ENCODE measurements at regions not wholly inside any gene's neighbourhood (a gene's known extent, or its start where the extent isn't known, plus 50 kb on each side); places are given as distances from the start of the nearest gene placed in this dataset.
"Not testable (repeated sequence)": the region's sequence is repeated elsewhere in the genome, so short reads cannot be mapped to it uniquely, and the experiment has no call there.

GRCh38 chr10:26355241-26355640 is 82.9 kb upstream of the APBB1IP start:
- no peak for DNase-seq (ENCODE audit: low spot score)

DNA sequence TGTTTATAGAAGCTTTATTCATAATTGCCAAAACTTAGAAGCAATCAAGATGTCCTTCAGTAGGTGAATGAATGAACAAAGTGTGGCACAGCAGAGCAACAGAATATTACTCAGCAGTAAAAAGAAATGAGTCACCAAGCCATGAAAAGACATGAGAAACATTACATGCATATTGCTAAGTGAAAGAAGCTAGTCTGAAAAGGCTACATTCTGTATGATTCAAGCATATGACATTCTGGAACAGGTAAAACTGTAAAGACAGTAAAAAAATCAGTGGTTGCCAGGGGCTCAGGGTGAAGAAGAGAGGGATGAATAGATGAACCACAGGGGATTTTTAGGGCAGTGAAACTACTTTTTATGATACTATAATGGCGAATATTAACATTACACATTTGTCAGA is 80.9 kb upstream of the APBB1IP start:
- DNase-seq (ENCODE audit: low spot score), result no peak

GRCh38 chr10:26358071-26358470 is 80.1 kb upstream of the APBB1IP start:
- DNase-seq (ENCODE audit: low spot score), result no peak

DNA sequence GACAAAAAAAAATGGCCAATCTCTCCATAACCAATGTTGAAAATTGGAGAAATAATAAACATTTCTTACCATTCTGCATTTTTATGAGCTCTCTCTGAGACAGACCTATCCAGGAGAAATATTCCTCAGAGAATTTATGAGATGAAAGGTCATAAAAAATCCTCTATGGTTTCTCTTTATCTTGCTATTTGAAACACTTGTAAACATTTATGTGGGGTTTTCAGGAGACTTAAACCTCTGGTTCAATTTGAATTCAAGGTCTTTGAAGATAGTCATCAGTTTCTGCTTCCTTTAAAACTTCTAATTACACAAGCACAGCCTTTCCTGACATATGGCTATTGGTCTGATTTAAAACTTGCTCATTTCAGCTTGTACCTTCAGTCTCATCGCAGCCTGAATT is 78.5 kb upstream of the APBB1IP start:
- DNase-seq (ENCODE audit: low spot score), result no peak

- DNase-seq (ENCODE audit: low spot score), result no peak
These were observed 76.8 kb upstream of the APBB1IP start for GRCh38 chr10:26361351-26361750.

DNA sequence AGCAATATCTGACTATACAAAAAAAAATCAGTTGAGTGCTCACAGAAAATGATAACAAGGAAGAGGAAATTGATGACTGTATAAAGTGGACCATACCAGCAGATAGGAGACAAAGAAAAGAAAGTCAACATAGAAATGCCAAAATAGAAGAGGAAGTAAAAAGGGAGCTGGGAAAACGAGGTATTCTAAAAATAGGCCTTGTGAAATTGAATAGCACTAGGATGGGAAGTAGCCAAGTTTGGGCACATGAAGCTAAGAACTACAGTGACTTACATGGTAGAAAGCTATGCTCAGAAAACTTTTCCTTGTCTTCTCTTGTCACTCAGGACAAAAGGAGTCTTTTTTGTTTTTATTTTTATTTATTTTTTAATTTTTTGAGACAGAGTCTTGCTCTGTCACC is 76.2 kb upstream of the APBB1IP start:
- DNase-seq (ENCODE audit: low spot score), result no peak

GRCh38 chr10:26365681-26366358 is 72.3 kb upstream of the APBB1IP start:
- DNase-seq (ENCODE audit: low spot score), result no peak

- not testable (repeated sequence) for DNase-seq (ENCODE audit: low spot score)
These were observed 71.1 kb upstream of the APBB1IP start for GRCh38 chr10:26367035-26367434.

- DNase-seq (ENCODE audit: low spot score), result peak; percentile 29
These were observed 70.4 kb upstream of the APBB1IP start for GRCh38 chr10:26367771-26368170.

DNA sequence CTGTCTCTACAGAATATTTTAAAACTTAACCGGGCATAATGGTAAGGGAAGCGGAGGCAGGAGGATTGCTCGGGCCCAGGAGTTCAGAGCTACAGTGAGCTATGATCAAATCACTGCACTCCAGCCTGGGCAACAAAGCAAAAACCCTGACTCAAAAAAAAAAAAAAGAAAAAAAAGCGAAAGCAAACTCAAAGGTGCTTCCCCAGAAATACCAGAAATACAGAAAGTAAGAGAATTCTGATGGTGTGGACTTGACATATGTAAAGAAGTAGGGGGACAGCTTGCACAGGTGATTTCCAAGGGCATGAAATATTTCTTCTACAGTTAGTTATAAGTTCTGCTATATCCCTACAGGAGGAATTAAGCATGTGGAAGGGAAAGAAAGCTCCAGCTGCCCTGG is 69.7 kb upstream of the APBB1IP start:
- DNase-seq (ENCODE audit: low spot score), result no peak

DNA sequence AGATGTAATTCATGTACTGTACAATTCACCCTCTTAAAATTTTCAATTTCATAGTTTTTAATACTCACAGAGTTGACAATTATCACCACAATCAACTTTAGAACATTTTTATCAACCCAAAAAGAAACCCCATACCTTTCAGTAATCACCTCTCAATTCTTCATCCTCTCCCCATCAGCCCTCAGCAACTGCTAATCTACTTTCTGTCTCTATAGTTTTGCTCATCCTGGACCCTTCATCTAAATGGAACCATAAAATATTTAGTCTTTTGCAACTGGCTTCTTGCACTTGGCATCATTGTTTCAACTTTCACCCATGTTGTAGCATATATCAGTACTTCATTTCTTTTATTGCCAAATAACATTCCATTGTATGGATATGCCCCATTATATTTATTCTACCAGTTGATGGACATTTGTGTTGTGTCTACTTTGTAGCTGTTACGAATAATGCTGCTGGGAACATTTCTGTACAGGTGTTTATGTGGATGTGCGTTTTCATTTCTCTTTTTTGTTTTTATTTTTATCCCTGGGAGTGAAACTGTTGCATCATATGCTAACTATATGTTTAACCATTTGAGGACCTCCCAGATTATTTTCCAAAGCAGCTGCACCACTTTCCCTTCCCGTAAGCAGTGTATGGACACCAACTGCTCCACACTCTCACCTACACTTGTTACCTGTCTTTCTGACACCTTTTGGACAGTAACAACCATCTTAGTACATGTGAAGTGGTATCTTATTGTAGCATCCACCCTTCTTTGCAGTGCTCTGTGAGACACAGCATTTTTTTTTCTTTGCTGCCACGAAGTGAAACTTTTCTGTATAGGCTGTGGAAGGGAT is 65.4 kb upstream of the APBB1IP start:
- no peak for DNase-seq (ENCODE audit: low spot score)

GRCh38 chr10:26374426-26374825 is 63.7 kb upstream of the APBB1IP start:
- no peak for DNase-seq (ENCODE audit: low spot score)

- not testable (repeated sequence) for DNase-seq (ENCODE audit: low spot score)
These were observed 60.8 kb upstream of the APBB1IP start for GRCh38 chr10:26377224-26377810.

- no peak for DNase-seq (ENCODE audit: low spot score)
These were observed 59.3 kb upstream of the APBB1IP start for GRCh38 chr10:26378861-26379294.

GRCh38 chr10:26380815-26381214 is 57.3 kb upstream of the APBB1IP start:
- DNase-seq (ENCODE audit: low spot score), result no peak

GRCh38 chr10:26381986-26382385 is 56.2 kb upstream of the APBB1IP start:
- DNase-seq (ENCODE audit: low spot score), result no peak

DNA sequence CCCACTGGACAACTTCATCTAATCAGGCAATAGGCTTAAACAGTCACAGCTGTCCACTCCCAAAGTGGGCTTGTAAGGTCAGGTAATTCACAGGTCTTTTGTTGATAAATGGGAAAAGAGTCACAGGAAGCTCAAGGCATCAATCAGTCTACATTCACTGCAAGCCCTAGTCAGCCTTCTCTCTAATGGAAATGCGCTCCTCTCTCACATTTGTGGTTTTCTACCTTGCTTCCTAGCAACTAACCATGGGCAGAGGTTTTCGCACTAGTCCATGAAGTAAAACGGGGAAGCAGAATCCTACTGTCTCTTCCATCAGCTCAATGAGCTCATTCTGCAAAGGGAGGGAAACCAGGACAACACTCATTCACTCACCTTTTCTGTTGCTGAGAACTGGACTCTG is 53.5 kb upstream of the APBB1IP start:
- no peak for DNase-seq (ENCODE audit: low spot score)

DNA sequence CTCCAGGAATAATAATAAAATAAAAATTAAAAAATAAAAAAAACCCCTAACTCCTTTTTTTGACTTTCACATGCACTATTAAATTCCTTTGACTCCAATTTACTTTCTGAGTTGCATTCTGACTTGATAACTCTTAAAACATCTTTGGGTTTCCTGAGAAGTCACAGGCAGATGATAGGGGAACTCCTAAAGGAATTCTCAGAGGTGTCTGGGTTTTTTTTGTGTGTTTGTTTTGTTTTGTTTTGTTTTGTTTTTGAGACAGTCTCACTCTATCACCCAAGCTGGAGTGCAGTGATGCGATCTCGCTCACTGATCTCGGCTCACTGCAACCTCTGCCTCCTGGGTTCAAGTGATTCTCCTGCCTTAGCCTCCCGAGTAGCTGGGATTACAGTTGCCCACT is 52.7 kb upstream of the APBB1IP start:
- no peak for DNase-seq (ENCODE audit: low spot score)

DNA sequence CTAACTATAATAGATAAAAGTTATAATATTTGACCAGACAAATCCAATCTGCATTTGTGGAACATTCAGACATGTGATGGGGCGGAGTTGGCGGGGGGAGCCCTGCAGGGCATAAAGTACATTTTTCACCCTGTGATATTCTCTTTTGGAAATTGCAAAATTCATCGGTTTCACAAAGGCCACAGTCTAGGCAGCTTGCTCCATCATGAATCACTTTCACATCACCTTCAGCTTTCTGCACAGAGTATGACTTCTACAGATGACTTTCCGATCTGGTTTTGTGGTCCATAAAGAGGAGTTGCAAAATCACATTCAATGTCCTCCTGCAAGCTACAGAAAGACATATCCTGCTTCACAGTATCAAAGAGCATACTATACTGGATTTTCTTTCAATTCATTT is 51.4 kb upstream of the APBB1IP start:
- DNase-seq (ENCODE audit: low spot score), result no peak

Data from HuH-7 (cell line).